ENCODE measurements at regions not wholly inside any gene's neighbourhood (a gene's known extent, or its start where the extent isn't known, plus 50 kb on each side); places are given as distances from the start of the nearest gene placed in this dataset.

GRCh38 chr10:21114683-21115082 is 217.6 kb upstream of the NEBL start:
- no peak for TF ChIP-seq POLR2A (IDR thresholded peaks at IDR 0.05)
- TF ChIP-seq CTCF (IDR thresholded peaks at IDR 0.05) = no peak
- no peak for TF ChIP-seq POLR2AphosphoS5 (IDR thresholded peaks at IDR 0.05)
